T-cell (primary cell): ENCODE measurements at regions not wholly inside any gene's neighbourhood (a gene's known extent, or its start where the extent isn't known, plus 50 kb on each side); places are given as distances from the start of the nearest gene placed in this dataset.

Source experiments
- ATAC-seq, 4 experiments: fragments of 200-7000 bp in 3 of 4; fragments of 150-1000 bp in 1 of 4; cut with Tn5 transposase; replicated peaks in 1 of 4; 1 replicate in 3 of 4; 2 replicates in 1 of 4; pipeline ENCODE4 v1.10.0; 2021; ENCODE audit warnings: moderate library complexity in 3 of 4, mild to moderate bottlenecking in 2 of 4, moderate number of reproducible peaks in 1 of 4
- CTCF ChIA-PET, 2 donors: fragments of 300-600 bp; sonication (Branson Sonifier 250); formaldehyde crosslinking; loops; one replicate each; lab custom pipeline; 2022; ENCODE audit warnings: antibody characterized with exemption in 2 of 2; lab: Charles Lee
- POLR2A ChIA-PET, 2 donors: fragments of 300-600 bp; sonication (Branson Sonifier 250); formaldehyde crosslinking; loops; one replicate each; lab custom pipeline; 2022; ENCODE audit warnings: antibody characterized with exemption in 2 of 2; lab: Charles Lee
- DNase-seq, 35 experiments: peaks; one replicate each; pipeline versions ENCODE4 v3.0.0 to v3.0.0-alpha.2; 2013 to 2023
- H3K27ac ChIP-seq: one replicate; pipeline ENCODE4 v1.5.1; 2013; ENCODE audit warnings: low read length
- H3K27me3 ChIP-seq, 2 experiments: replicated peaks in 1 of 2; 1 replicate in 1 of 2; 2 replicates in 1 of 2; pipeline versions ENCODE4 v1.6.1 to v1.7.0; 2013; ENCODE audit warnings: low read length in 1 of 2, mixed read lengths in 1 of 2; ENCODE audit not compliant: control insufficient read depth in 2 of 2, insufficient read depth in 2 of 2; ENCODE audit errors: extremely low read depth in 1 of 2
- H3K36me3 ChIP-seq, 2 donors: 1 replicate in 1 of 2; 2 replicates in 1 of 2; pipeline versions ENCODE4 v1.6.1 to v1.7.0; 2013; ENCODE audit warnings: low read length in 1 of 2; ENCODE audit not compliant: control insufficient read depth in 2 of 2, insufficient read depth in 1 of 2; ENCODE audit errors: extremely low read depth in 1 of 2
- H3K4me1 ChIP-seq, 2 experiments: 1 replicate in 1 of 2; 2 replicates in 1 of 2; pipeline versions ENCODE4 v1.6.1 to v1.7.0; 2013; ENCODE audit warnings: low read length in 2 of 2, mixed read lengths in 1 of 2; ENCODE audit not compliant: insufficient read depth in 2 of 2, control insufficient read depth in 1 of 2; ENCODE audit errors: extremely low read depth in 1 of 2
- H3K4me3 ChIP-seq, 2 donors: 1 replicate in 1 of 2; 2 replicates in 1 of 2; pipeline versions ENCODE4 v1.5.1 to v1.7.0; 2013; ENCODE audit warnings: mild to moderate bottlenecking in 2 of 2, low read length in 1 of 2, moderate library complexity in 1 of 2; ENCODE audit not compliant: control insufficient read depth in 1 of 2; ENCODE audit errors: extremely low read depth in 1 of 2
- H3K9me3 ChIP-seq: 2 replicates; pipeline ENCODE4 v1.7.0; 2013
- H3K27ac Mint-ChIP-seq, 2 donors: one replicate each; pipeline ENCODE4 v1.8.0; 2020 to 2021; ENCODE audit warnings: mild to moderate bottlenecking in 2 of 2, mixed read lengths in 2 of 2
- H3K27me3 Mint-ChIP-seq, 2 donors: one replicate each; pipeline ENCODE4 v1.8.0; 2021 to 2022; ENCODE audit warnings: mixed read lengths in 2 of 2
- H3K36me3 Mint-ChIP-seq: one replicate; pipeline ENCODE4 v1.8.0; 2021; ENCODE audit warnings: mixed read lengths
- H3K4me1 Mint-ChIP-seq, 3 donors: one replicate each; pipeline ENCODE4 v1.8.0; 2020 to 2022; ENCODE audit warnings: mixed read lengths in 3 of 3, mild to moderate bottlenecking in 1 of 3
- H3K4me3 Mint-ChIP-seq, 3 donors: one replicate each; pipeline ENCODE4 v1.8.0; 2020 to 2022; ENCODE audit warnings: mild to moderate bottlenecking in 3 of 3, mixed read lengths in 3 of 3, moderate library complexity in 3 of 3
- H3K9me3 Mint-ChIP-seq, 3 donors: one replicate each; pipeline ENCODE4 v1.8.0; 2020 to 2022; ENCODE audit warnings: mixed read lengths in 3 of 3
- WGBS: methylation state at CpG from one replicate; pipeline ENCODE4 v1.1.5; 2013; ENCODE audit warnings: missing lambda C conversion rate; ENCODE audit not compliant: insufficient coverage; 5-methylcytosine and 5-hydroxymethylcytosine counted together

DNA sequence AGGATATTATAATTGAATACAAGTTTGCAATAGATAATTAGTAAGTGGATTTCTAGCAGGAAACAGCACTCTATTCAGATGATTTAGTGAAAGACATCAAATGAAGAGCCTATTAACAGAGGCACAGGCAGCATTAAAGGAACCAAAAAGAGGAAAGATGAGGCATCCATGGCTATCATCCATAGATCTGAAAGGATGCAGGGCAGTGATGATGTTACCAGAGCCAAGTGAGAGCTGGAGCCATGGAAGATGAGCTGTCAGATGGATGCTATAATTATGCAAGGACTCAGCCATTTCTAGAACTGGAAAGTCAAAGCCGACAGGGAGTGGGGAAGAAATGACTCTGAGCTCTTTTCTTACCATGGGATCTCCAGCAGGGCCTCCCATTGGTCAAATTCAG is 66.8 kb upstream of the ANKEF1 start:
- WGBS = 90% methylated on average over 1 of the region's 1 CpG
- H3K4me3 Mint-ChIP-seq = no peak overlapping the region
- ChIA-PET CTCF (no interaction called here), POLR2A (no interaction called here)
- DNase-seq (no peak), ATAC-seq (no peak)
- Histone ChIP-seq H3K27ac (no peak overlapping the region), H3K36me3 (no peaks in the 10 kb centered on the region), H3K9me3 (no peaks in the 10 kb centered on the region), H3K4me1 (no peaks in the 10 kb centered on the region), H3K27me3 (no peaks in the 10 kb centered on the region), H3K4me3 (no peak overlapping the region)
- no peak overlapping the region for H3K27ac Mint-ChIP-seq
- H3K36me3 Mint-ChIP-seq = no peaks in the 10 kb centered on the region
- no peaks in the 10 kb centered on the region for H3K4me1 Mint-ChIP-seq
- H3K27me3 Mint-ChIP-seq = peaks cover 21 to 22% of the 10 kb centered on the region in 2 donors
- no peaks in the 10 kb centered on the region for H3K9me3 Mint-ChIP-seq

DNA sequence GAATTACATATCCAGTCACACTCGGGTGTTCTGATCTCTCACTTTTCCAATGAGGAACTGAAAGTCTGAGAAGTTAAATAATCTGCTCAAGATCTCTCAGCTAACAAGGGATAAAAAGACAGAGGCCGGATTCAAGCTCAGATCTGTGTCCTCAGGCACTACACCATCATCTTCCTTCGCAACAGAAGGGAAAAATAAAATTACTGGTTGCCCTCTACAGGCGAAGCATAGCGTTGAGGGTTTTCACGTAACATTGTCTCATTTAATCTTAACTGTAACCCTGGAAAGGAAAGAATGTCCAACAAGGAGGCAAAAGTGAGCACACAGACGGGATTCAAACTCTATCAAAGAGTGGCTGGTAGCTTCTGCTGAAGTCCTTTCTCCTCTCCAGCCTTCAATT is 67.8 kb upstream of the ANKEF1 start:
- H3K9me3 Mint-ChIP-seq = no peaks in the 10 kb centered on the region
- ATAC-seq (no peak), DNase-seq (no peak)
- CTCF ChIA-PET = interaction anchor here in 1 of 2 donors (0.6 kb wide), 1 partner anchor 49 kb away, joined by 3 read pairs; no protein-coding TSS in a partner anchor
- Histone ChIP-seq H3K36me3 (no peaks in the 10 kb centered on the region), H3K9me3 (no peaks in the 10 kb centered on the region), H3K4me3 (no peak overlapping the region), H3K27ac (no peak overlapping the region), H3K27me3 (no peaks in the 10 kb centered on the region), H3K4me1 (no peaks in the 10 kb centered on the region)
- POLR2A ChIA-PET = no interaction called here
- no peak overlapping the region for H3K27ac Mint-ChIP-seq
- no peaks in the 10 kb centered on the region for H3K4me1 Mint-ChIP-seq
- no peak overlapping the region for H3K4me3 Mint-ChIP-seq
- no peaks in the 10 kb centered on the region for H3K36me3 Mint-ChIP-seq
- H3K27me3 Mint-ChIP-seq = peaks cover 17 to 22% of the 10 kb centered on the region in 2 donors
- 48% methylated on average over 6 of the region's 7 CpGs for WGBS

DNA sequence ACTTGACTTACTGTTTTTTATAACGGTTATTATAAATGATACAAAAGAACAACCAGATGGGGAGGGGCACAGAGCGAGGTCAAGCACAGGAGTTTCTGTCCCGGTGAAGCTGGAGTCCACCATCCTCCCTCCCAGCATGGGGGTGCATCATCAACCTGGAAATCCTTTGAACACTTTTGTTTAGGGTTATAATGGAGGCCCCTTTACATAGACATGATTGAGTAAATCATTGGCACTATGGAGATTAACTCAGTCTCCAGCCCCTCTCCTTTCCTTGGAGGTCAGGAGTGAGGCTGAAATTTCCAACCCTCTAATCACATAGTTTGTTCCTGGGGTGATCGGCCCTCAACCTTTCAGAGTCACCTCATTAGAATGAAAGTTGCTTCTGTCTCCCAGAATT is 71.8 kb upstream of the ANKEF1 start:
- no CpG with 5 or more reads among the region's 4 CpGs for WGBS
- Mint-ChIP-seq H3K4me1 (no peaks in the 10 kb centered on the region), H3K36me3 (no peaks in the 10 kb centered on the region), H3K9me3 (no peaks in the 10 kb centered on the region), H3K27ac (no peak overlapping the region), H3K27me3 (peaks cover 22 to 23% of the 10 kb centered on the region in 2 donors), H3K4me3 (no peak overlapping the region)
- Histone ChIP-seq H3K9me3 (no peaks in the 10 kb centered on the region), H3K27me3 (peaks cover 0 to 3% of the 10 kb centered on the region in 2 experiments), H3K4me1 (no peaks in the 10 kb centered on the region), H3K36me3 (no peaks in the 10 kb centered on the region), H3K27ac (no peak overlapping the region), H3K4me3 (no peak overlapping the region)
- CTCF ChIA-PET = no interaction called here
- DNase-seq (no peak), ATAC-seq (no peak)
- POLR2A ChIA-PET = no interaction called here

DNA sequence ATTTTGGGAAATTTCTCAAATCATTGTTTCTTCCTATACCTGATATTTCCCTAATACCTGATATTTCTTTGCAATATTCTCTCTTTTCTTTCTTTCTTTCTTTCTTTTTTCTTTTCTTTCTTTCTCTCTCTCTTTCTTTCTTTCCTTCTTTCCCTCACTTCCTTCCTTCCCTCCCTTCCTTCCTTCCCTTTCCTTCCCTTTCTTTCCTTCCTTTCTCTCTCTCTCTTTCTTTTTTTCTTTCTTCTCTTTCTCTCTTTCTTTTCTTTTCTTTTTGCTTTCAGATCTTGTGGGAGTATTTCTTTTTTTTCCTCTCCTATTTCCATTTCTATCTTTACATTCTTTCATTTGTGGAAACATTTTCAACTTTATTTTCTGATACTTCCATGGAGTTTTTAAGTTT is 76.1 kb upstream of the ANKEF1 start:
- Histone ChIP-seq H3K4me3 (no peak overlapping the region), H3K36me3 (no peaks in the 10 kb centered on the region), H3K4me1 (no peaks in the 10 kb centered on the region), H3K9me3 (no peaks in the 10 kb centered on the region), H3K27me3 (peaks cover 0 to 3% of the 10 kb centered on the region in 2 experiments), H3K27ac (no peak overlapping the region)
- ATAC-seq (no peak), DNase-seq (no peak)
- no peak overlapping the region for H3K4me3 Mint-ChIP-seq
- ChIA-PET CTCF (no interaction called here), POLR2A (no interaction called here)
- no peak overlapping the region for H3K27ac Mint-ChIP-seq
- H3K27me3 Mint-ChIP-seq = peaks cover 16 to 19% of the 10 kb centered on the region in 2 donors
- H3K4me1 Mint-ChIP-seq = no peaks in the 10 kb centered on the region
- H3K9me3 Mint-ChIP-seq = no peaks in the 10 kb centered on the region
- no peaks in the 10 kb centered on the region for H3K36me3 Mint-ChIP-seq

DNA sequence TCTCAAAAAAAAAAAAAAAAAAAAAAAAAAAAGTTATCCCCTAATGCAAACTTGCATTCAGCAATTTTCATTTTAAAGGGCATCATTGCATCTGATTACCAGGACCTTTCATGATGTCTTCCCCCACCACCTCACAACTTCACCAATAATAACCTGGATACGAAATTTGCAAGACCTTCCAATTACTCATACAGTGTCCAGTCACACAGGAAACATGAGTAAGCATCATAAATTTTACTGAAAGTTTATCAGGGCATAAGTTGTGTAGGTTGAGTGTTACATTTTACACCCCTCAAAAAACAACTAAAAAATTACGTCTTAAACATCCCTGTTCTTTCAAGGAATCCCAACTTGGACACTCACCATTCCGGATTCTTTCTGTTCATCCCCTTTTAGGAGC is 79.1 kb upstream of the ANKEF1 start:
- H3K27me3 Mint-ChIP-seq = peaks cover 15 to 22% of the 10 kb centered on the region in 2 donors
- 83% methylated on average over 2 of the region's 3 CpGs for WGBS

DNA sequence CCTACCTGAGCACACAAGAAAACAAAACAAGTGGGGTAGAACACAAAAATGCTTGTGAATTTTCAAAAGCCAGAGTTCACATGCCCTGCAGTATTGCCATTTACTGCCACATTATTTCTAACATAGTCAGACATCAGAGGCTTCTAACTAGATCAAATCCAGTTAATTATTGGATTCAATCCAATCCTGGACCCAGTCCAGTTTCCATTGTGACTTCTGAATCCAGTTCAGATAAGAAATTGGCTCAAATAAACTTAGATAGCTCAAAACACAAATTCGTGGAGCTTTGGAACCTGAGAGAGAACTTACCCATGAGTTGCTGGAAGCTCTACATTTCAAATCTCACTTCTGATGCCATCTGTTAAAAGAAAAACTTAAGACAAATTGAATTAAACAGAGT is 85.2 kb upstream of the ANKEF1 start:
- Mint-ChIP-seq H3K4me3 (no peak overlapping the region), H3K27ac (no peak overlapping the region), H3K9me3 (no peaks in the 10 kb centered on the region), H3K27me3 (peaks cover 8 to 14% of the 10 kb centered on the region in 2 donors), H3K36me3 (no peaks in the 10 kb centered on the region), H3K4me1 (no peaks in the 10 kb centered on the region)
- Histone ChIP-seq H3K27me3 (peaks cover 2 to 3% of the 10 kb centered on the region in 2 experiments), H3K4me1 (no peaks in the 10 kb centered on the region), H3K9me3 (no peaks in the 10 kb centered on the region), H3K4me3 (no peak overlapping the region), H3K27ac (no peak overlapping the region), H3K36me3 (no peaks in the 10 kb centered on the region)
- POLR2A ChIA-PET = no interaction called here
- DNase-seq (no peak), ATAC-seq (no peak)
- whole genome bisulfite sequencing = no CpG with 5 or more reads among the region's 1 CpG
- CTCF ChIA-PET = interaction anchor here in 1 of 2 donors (0.6 kb wide), 1 partner anchor 14 kb away, joined by 3 read pairs; no protein-coding TSS in a partner anchor

More for the DNA sequence above, 79.1 kb upstream of the ANKEF1 start:
- H3K27ac ChIP-seq = no peak overlapping the region
- Mint-ChIP-seq H3K36me3 (no peaks in the 10 kb centered on the region), H3K4me3 (no peak overlapping the region), H3K27ac (no peak overlapping the region), H3K9me3 (no peaks in the 10 kb centered on the region), H3K4me1 (no peaks in the 10 kb centered on the region)
- no peaks in the 10 kb centered on the region for H3K36me3 ChIP-seq
- DNase-seq (no peak), ATAC-seq (no peak)
- H3K4me3 ChIP-seq = no peak overlapping the region
- H3K27me3 ChIP-seq = peaks cover 0 to 2% of the 10 kb centered on the region in 2 experiments
- no peaks in the 10 kb centered on the region for H3K4me1 ChIP-seq
- no peaks in the 10 kb centered on the region for H3K9me3 ChIP-seq
- POLR2A ChIA-PET = no interaction called here
- CTCF ChIA-PET = no interaction called here

DNA sequence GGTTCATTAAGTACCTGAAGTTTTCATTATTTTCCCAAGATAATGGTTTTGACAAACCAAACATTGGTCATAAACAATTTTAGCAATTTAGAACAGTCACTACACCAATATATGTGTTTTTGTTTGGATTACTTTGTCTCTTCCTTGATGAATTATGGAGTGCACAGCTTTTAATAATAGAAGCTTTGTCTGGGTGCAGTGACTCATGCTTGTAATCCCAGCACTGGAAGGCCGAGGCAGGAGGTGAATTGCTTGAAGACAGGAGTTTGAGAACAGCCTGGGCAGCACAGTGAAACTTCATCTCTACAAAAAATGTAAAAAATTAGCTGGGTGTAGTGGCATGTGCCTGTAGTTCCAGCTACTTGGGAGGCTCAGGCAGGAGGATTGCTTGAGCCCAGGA is 89.4 kb upstream of the ANKEF1 start:
- Histone ChIP-seq H3K27ac (no peak overlapping the region), H3K27me3 (peaks cover 0 to 3% of the 10 kb centered on the region in 2 experiments), H3K36me3 (no peaks in the 10 kb centered on the region), H3K4me1 (no peaks in the 10 kb centered on the region), H3K4me3 (no peak overlapping the region), H3K9me3 (no peaks in the 10 kb centered on the region)
- H3K4me3 Mint-ChIP-seq = no peak overlapping the region
- no peaks in the 10 kb centered on the region for H3K4me1 Mint-ChIP-seq
- ChIA-PET CTCF (no interaction called here), POLR2A (no interaction called here)
- DNase-seq = no peak
- H3K9me3 Mint-ChIP-seq = no peaks in the 10 kb centered on the region
- peaks cover 9 to 11% of the 10 kb centered on the region in 2 donors for H3K27me3 Mint-ChIP-seq
- no peak for ATAC-seq
- H3K36me3 Mint-ChIP-seq = no peaks in the 10 kb centered on the region
- no peak overlapping the region for H3K27ac Mint-ChIP-seq
- no CpG with 5 or more reads among the region's 1 CpG for WGBS
